ENCODE measurements at regions not wholly inside any gene's neighbourhood (a gene's known extent, or its start where the extent isn't known, plus 50 kb on each side); places are given as distances from the start of the nearest gene placed in this dataset.

- TF ChIP-seq CTCF (IDR thresholded peaks at IDR 0.05) (no peak), POLR2A (IDR thresholded peaks at IDR 0.05) (no peak)
These were observed 101.4 kb upstream of the UMPS start for GRCh38 chr3:124628863-124629262.
